BLaER1 treated with 17β-estradiol and CSF1 and Interleukin-3, amounts not matched to agents 10 nM and 100 nM (cell line): ENCODE measurements at regions not wholly inside any gene's neighbourhood (a gene's known extent, or its start where the extent isn't known, plus 50 kb on each side); places are given as distances from the start of the nearest gene placed in this dataset.

Experiments
- H3K27ac ChIP-seq, 11 experiments: shearing (Covaris generic); formaldehyde crosslinking; 2 replicates each; pipeline ENCODE4 v1.8.1; 2022
- H3K27me3 ChIP-seq, 11 experiments: shearing (Covaris generic); formaldehyde crosslinking; 2 replicates each; pipeline ENCODE4 v1.8.1; 2022
- H3K36me3 ChIP-seq, 11 experiments: shearing (Covaris generic); formaldehyde crosslinking; 2 replicates each; pipeline ENCODE4 v1.8.1; 2022
- H3K4me1 ChIP-seq, 10 experiments: shearing (Covaris generic); formaldehyde crosslinking; 2 replicates each; pipeline ENCODE4 v1.8.1; 2022
- H3K4me2 ChIP-seq, 11 experiments: shearing (Covaris generic); formaldehyde crosslinking; 2 replicates each; pipeline ENCODE4 v1.8.1; 2022
- H3K4me3 ChIP-seq, 10 experiments: shearing (Covaris generic); formaldehyde crosslinking; 2 replicates each; pipeline ENCODE4 v1.8.1; 2022
- H3K9ac ChIP-seq, 11 experiments: shearing (Covaris generic); formaldehyde crosslinking; 2 replicates each; pipeline ENCODE4 v1.8.1; 2022
- H3K9me3 ChIP-seq, 11 experiments: shearing (Covaris generic); formaldehyde crosslinking; replicated peaks in 1 of 11; 2 replicates each; pipeline ENCODE4 v1.8.1; 2022
- H4K20me1 ChIP-seq, 11 experiments: shearing (Covaris generic); formaldehyde crosslinking; 2 replicates each; pipeline ENCODE4 v1.8.1; 2022
- Cebpa-rat ChIP-seq, 11 experiments: shearing (Covaris generic); IDR thresholded peaks; 2 replicates each; pipeline ENCODE4 v1.8.1; 2022

DNA sequence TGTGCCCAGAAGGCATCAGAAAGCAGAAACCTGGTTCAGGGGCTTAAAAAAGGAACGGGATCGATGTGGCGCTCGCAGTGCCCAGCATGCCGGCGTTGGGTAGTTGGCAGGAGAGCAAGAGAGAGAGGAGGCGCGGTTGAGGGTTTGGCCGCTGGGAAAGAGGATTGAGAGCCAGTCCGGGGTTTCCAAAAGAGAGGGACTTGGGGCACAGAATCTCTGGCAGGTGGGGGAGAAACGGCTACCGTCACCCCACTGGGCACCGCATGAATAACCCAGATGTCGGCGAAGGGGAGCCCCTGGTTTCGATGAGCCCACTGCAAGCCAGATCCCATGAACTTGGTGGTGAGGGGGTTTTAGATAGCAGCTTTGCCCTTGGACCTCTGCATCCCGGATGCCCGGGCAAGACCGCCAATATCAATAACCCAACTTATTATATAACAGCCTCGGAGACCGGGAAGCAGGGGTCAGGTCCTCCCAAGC is 60.4 kb upstream of the ACOT11 start:
- no peaks in the 10 kb centered on the region for H3K27me3 ChIP-seq
- no peaks in the 10 kb centered on the region for H4K20me1 ChIP-seq
- peak overlapping the region; percentile 66 to 77 (median 70); a peak in 17 of 20 replicates for H3K4me3 ChIP-seq
- H3K9me3 ChIP-seq = no peaks in the 10 kb centered on the region
- H3K4me1 ChIP-seq = peaks cover 39 to 61% (median 58%) of the 10 kb centered on the region in 10 experiments
- H3K27ac ChIP-seq = peak overlapping the region; percentile 15 to 92 (median 83); a peak in 17 of 22 replicates
- H3K4me2 ChIP-seq = peak overlapping the region; percentile 81 to 99 (median 97)
- H3K9ac ChIP-seq = peak overlapping the region; percentile 35 to 88 (median 83); a peak in 21 of 22 replicates
- H3K36me3 ChIP-seq = no peaks in the 10 kb centered on the region
- no peak for TF ChIP-seq Cebpa-rat (IDR thresholded peaks at IDR 0.05)

GRCh38 chr1:54486907-54487306 is 61.1 kb upstream of the ACOT11 start:
- peak overlapping the region; percentile 81 to 99 (median 97) for H3K4me2 ChIP-seq
- TF ChIP-seq Cebpa-rat (IDR thresholded peaks at IDR 0.05) = no peak
- H3K27ac ChIP-seq = peak overlapping the region in 2 of 11 experiments; percentile 4 to 20; a peak in 1 of 22 replicates

GRCh38 chr1:54485416-54485815 is 62.6 kb upstream of the ACOT11 start:
- peaks cover 52 to 64% (median 57%) of the 10 kb centered on the region in 10 experiments for H3K4me1 ChIP-seq
- H4K20me1 ChIP-seq = no peaks in the 10 kb centered on the region
- H3K36me3 ChIP-seq = no peaks in the 10 kb centered on the region
- peak overlapping the region in 4 of 11 experiments; percentile 10 to 49 (median 24); a peak in 4 of 22 replicates for H3K27ac ChIP-seq
- no peaks in the 10 kb centered on the region for H3K9me3 ChIP-seq
- H3K9ac ChIP-seq = peak overlapping the region in 6 of 11 experiments; percentile 14 to 54 (median 50); a peak in 6 of 22 replicates
- TF ChIP-seq Cebpa-rat (IDR thresholded peaks at IDR 0.05) = peak in 10 of 11 experiments; percentile 49 to 89 (median 78); a peak in 15 of 22 replicates
- peak overlapping the region; percentile 81 to 99 (median 97) for H3K4me2 ChIP-seq
- peak overlapping the region in 1 of 10 experiments; percentile 35; a peak in 1 of 20 replicates for H3K4me3 ChIP-seq
- H3K27me3 ChIP-seq = no peaks in the 10 kb centered on the region

More at GRCh38 chr1:54486907-54487306, 61.1 kb upstream of the ACOT11 start:
- Histone ChIP-seq H4K20me1 (no peaks in the 10 kb centered on the region), H3K9me3 (no peaks in the 10 kb centered on the region), H3K36me3 (no peaks in the 10 kb centered on the region), H3K27me3 (no peaks in the 10 kb centered on the region), H3K9ac (peak overlapping the region in 3 of 11 experiments; percentile 14 to 41 (median 34); a peak in 4 of 22 replicates), H3K4me1 (peaks cover 39 to 64% (median 58%) of the 10 kb centered on the region in 10 experiments), H3K4me3 (no peak overlapping the region; a peak in 1 of 20 replicates)

GRCh38 chr1:54483875-54484437 is 64.1 kb upstream of the ACOT11 start:
- H3K4me1 ChIP-seq = peaks cover 48 to 69% (median 63%) of the 10 kb centered on the region in 10 experiments
- H3K27me3 ChIP-seq = no peaks in the 10 kb centered on the region
- H3K4me2 ChIP-seq = no peak overlapping the region
- H4K20me1 ChIP-seq = no peaks in the 10 kb centered on the region
- H3K4me3 ChIP-seq = no peak overlapping the region
- no peak overlapping the region for H3K27ac ChIP-seq
- H3K36me3 ChIP-seq = no peaks in the 10 kb centered on the region
- no peaks in the 10 kb centered on the region for H3K9me3 ChIP-seq
- no peak overlapping the region for H3K9ac ChIP-seq
- no peak for TF ChIP-seq Cebpa-rat (IDR thresholded peaks at IDR 0.05)

DNA sequence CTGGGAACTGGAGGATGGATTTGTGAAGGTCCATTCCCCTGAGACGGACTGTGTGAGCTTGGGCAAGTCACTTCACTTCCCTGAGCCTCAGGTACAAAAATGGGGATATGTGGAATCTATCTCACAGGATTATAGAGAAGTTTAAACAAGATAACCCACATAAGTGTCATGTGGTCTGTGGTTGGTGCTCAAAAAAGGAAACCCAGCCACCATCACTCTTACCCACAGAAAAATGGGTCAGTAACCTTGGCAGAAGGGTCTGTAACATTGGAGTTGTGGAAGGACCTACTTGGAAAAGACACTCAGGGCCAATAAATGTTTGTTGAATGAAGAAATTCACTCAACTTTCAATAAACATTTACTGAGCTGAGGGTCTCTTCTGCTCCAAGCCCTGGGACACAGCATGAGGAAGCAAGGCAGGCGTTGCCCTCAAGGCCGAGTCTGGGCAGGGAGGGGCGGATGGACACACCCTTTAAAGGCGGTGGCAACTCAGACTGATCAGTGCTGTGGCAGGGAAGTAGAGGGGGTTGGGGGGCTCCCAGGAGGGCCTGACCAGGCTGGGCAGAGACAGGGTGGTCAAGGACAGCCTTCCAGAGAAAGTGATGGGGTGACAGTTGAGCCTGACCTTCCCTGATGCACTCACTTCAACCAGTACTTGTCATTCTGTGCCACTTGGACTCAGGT is 66.7 kb upstream of the ACOT11 start:
- TF ChIP-seq Cebpa-rat (IDR thresholded peaks at IDR 0.05) = no peak

GRCh38 chr1:54480525-54480848 is 67.5 kb upstream of the ACOT11 start:
- Histone ChIP-seq H3K27me3 (no peaks in the 10 kb centered on the region), H3K4me2 (peak overlapping the region; percentile 70 to 92 (median 83)), H3K9me3 (no peaks in the 10 kb centered on the region), H3K9ac (peak overlapping the region in 10 of 11 experiments; percentile 15 to 58 (median 34); a peak in 14 of 22 replicates), H3K36me3 (no peaks in the 10 kb centered on the region), H4K20me1 (no peaks in the 10 kb centered on the region), H3K4me1 (peaks cover 47 to 73% (median 67%) of the 10 kb centered on the region in 10 experiments), H3K4me3 (peak overlapping the region in 1 of 10 experiments; percentile 36; a peak in 2 of 20 replicates), H3K27ac (peak overlapping the region in 10 of 11 experiments; percentile 30 to 78 (median 60); a peak in 18 of 22 replicates)
- TF ChIP-seq Cebpa-rat (IDR thresholded peaks at IDR 0.05) = no peak

More for the DNA sequence above, 66.7 kb upstream of the ACOT11 start:
- Histone ChIP-seq H3K9me3 (no peaks in the 10 kb centered on the region), H3K36me3 (no peaks in the 10 kb centered on the region), H4K20me1 (no peaks in the 10 kb centered on the region), H3K4me2 (peak overlapping the region; percentile 70 to 92 (median 83)), H3K27ac (peak overlapping the region in 9 of 11 experiments; percentile 24 to 78 (median 60); a peak in 11 of 22 replicates), H3K27me3 (no peaks in the 10 kb centered on the region), H3K4me1 (peaks cover 47 to 73% (median 67%) of the 10 kb centered on the region in 10 experiments), H3K4me3 (no peak overlapping the region), H3K9ac (peak overlapping the region in 2 of 11 experiments; percentile 35 to 58; a peak in 3 of 22 replicates)

GRCh38 chr1:54479841-54480524 is 68.0 kb upstream of the ACOT11 start:
- Histone ChIP-seq H3K9ac (peak overlapping the region in 9 of 11 experiments; percentile 19 to 58 (median 35); a peak in 14 of 22 replicates), H3K4me1 (peaks cover 47 to 73% (median 67%) of the 10 kb centered on the region in 10 experiments), H3K27me3 (peaks cover 0 to 4% (median 0%) of the 10 kb centered on the region in 11 experiments; a peak in 4 of 22 replicates), H4K20me1 (no peaks in the 10 kb centered on the region), H3K27ac (peak overlapping the region in 10 of 11 experiments; percentile 30 to 78 (median 60); a peak in 18 of 22 replicates), H3K36me3 (no peaks in the 10 kb centered on the region), H3K4me3 (peak overlapping the region in 1 of 10 experiments; percentile 36; a peak in 2 of 20 replicates), H3K9me3 (no peaks in the 10 kb centered on the region), H3K4me2 (peak overlapping the region; percentile 70 to 92 (median 83))
- no peak for TF ChIP-seq Cebpa-rat (IDR thresholded peaks at IDR 0.05)

DNA sequence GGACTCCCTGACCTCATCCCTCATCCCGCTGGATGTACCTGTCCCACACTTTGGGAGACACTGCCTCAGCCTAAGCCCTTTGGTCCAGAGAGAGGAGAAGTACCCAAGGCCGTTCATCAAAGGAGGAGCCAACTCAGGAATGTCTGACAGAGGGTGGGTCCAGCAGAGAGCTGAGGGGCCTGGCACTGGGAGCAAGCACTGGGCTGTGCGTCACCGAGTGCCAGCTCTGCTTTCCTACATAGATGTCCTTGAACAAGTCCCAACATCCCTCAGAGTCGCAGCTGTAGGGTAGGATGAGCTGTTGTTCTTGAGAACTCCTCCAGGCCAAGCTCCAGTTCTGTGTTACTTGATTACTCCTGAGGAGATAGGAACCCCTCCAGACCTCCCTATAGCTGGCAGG is 68.8 kb upstream of the ACOT11 start:
- H3K4me3 ChIP-seq = no peak overlapping the region
- no peak for TF ChIP-seq Cebpa-rat (IDR thresholded peaks at IDR 0.05)
- no peaks in the 10 kb centered on the region for H3K36me3 ChIP-seq
- H3K4me1 ChIP-seq = peaks cover 54 to 77% (median 71%) of the 10 kb centered on the region in 10 experiments
- H3K27ac ChIP-seq = peak overlapping the region in 1 of 11 experiments; percentile 73; a peak in 2 of 22 replicates
- H3K27me3 ChIP-seq = peaks cover 0 to 11% (median 0%) of the 10 kb centered on the region in 11 experiments; a peak in 7 of 22 replicates
- no peaks in the 10 kb centered on the region for H3K9me3 ChIP-seq
- H3K4me2 ChIP-seq = peak overlapping the region in 6 of 11 experiments; percentile 9 to 92 (median 80); a peak in 7 of 22 replicates
- no peaks in the 10 kb centered on the region for H4K20me1 ChIP-seq
- H3K9ac ChIP-seq = no peak overlapping the region
